CD4-positive, alpha-beta T cell treated with Interleukin-2 at 100 ng/mL for 4 hours (primary cell): ENCODE measurements at regions not wholly inside any gene's neighbourhood (a gene's known extent, or its start where the extent isn't known, plus 50 kb on each side); places are given as distances from the start of the nearest gene placed in this dataset.

Experiments
- DNase-seq: peaks from one replicate; pipeline ENCODE4 v3.0.0-alpha.2; 2020; ENCODE audit warnings: low spot score

GRCh38 chr13:31929031-31929770 is 102.4 kb upstream of the FRY start:
- DNase-seq: no peak

GRCh38 chr13:31930490-31930889 is 101.1 kb upstream of the FRY start:
- no peak for DNase-seq

GRCh38 chr13:31930901-31931522 is 100.6 kb upstream of the FRY start:
- peak; percentile 38 for DNase-seq

GRCh38 chr13:31937436-31937835 is 94.1 kb upstream of the FRY start:
- no peak for DNase-seq

- no peak for DNase-seq
Observed at GRCh38 chr13:31940076-31940475, 91.5 kb upstream of the FRY start.

GRCh38 chr13:31943591-31943990 is 88.0 kb upstream of the FRY start:
- DNase-seq: no peak

GRCh38 chr13:31944262-31945160 is 87.1 kb upstream of the FRY start:
- DNase-seq: no peak

- DNase-seq: no peak
Observed at GRCh38 chr13:31945202-31945961, 86.2 kb upstream of the FRY start.

- no peak for DNase-seq
Observed at GRCh38 chr13:31946091-31946770, 85.3 kb upstream of the FRY start.

GRCh38 chr13:31947105-31947504 is 84.5 kb upstream of the FRY start:
- no peak for DNase-seq

- no peak for DNase-seq
Observed at GRCh38 chr13:31947506-31947905, 84.1 kb upstream of the FRY start.

- no peak for DNase-seq
Observed at GRCh38 chr13:31949486-31949885, 82.1 kb upstream of the FRY start.

GRCh38 chr13:31950111-31950815 is 81.3 kb upstream of the FRY start:
- DNase-seq: no peak

- peak; percentile 20 for DNase-seq
Observed at GRCh38 chr13:31951215-31951678, 80.3 kb upstream of the FRY start.

GRCh38 chr13:31952641-31953380 is 78.8 kb upstream of the FRY start:
- no peak for DNase-seq

GRCh38 chr13:31955101-31955500 is 76.5 kb upstream of the FRY start:
- DNase-seq: no peak

GRCh38 chr13:31955741-31956140 is 75.8 kb upstream of the FRY start:
- no peak for DNase-seq

- DNase-seq: no peak
Observed at GRCh38 chr13:31956980-31957644, 74.5 kb upstream of the FRY start.

GRCh38 chr13:31957772-31958171 is 73.8 kb upstream of the FRY start:
- DNase-seq: no peak
